Esophagus mucosa (tissue), 1 donor: ENCODE measurements at regions not wholly inside any gene's neighbourhood (a gene's known extent, or its start where the extent isn't known, plus 50 kb on each side); places are given as distances from the start of the nearest gene placed in this dataset.
"Not testable (repeated sequence)": the region's sequence is repeated elsewhere in the genome, so short reads cannot be mapped to it uniquely, and the experiment has no call there.

Experiments used
- ATAC-seq: fragments of 200-7000 bp; cut with Tn5 transposase; one replicate; pipeline ENCODE4 v1.9.1; 2020
- donor health status: DM: yes; HTN: yes; CAD: no.

GRCh38 chr16:22722551-22723541, 91.1 kb upstream of the HS3ST2 start:
- not testable (repeated sequence) for ATAC-seq

DNA sequence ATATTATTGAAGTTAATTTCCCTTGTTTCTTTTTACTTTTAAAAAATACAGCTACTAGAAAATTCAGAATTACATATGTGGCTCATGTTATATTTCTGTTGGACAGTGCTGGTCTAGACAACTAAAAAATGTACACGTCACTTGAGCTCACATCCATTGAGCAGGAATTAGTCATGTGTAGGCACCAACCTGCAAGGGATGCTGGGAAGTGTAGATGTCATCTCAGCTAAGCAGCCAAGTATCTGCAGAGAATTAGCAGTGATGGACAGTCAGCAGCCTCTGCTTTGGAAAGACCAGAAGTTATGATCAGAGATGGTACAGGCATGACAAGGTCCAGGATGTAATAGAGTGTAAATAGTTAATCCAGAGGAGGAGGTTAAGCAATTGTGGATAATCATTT, 87.1 kb upstream of the HS3ST2 start:
- no peak for ATAC-seq

GRCh38 chr16:22727285-22728166, 86.4 kb upstream of the HS3ST2 start:
- ATAC-seq, result no peak

- no peak for ATAC-seq
Measured at GRCh38 chr16:22728167-22728836, 85.7 kb upstream of the HS3ST2 start.

DNA sequence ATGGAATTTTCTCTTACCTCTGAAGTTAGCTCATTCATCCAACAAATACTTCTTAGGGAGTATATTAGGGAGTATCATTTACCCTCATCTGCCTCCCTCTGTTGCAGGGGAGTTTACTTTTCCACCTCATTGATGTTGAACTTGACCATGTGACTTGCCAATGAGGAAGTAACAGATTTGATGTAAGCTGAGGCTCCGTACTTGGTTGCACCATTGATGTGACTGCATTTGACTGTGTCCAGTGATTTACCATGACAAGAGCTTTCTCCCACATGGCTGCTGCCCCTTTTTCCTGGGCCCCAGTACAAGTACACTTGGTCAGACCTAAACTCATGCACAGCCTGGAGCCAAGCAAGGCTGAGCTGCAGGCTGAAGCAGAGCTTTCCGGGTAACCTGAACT, 81.6 kb upstream of the HS3ST2 start:
- ATAC-seq, result no peak

- no peak for ATAC-seq
Measured at GRCh38 chr16:22732959-22733358, 81.0 kb upstream of the HS3ST2 start.

DNA sequence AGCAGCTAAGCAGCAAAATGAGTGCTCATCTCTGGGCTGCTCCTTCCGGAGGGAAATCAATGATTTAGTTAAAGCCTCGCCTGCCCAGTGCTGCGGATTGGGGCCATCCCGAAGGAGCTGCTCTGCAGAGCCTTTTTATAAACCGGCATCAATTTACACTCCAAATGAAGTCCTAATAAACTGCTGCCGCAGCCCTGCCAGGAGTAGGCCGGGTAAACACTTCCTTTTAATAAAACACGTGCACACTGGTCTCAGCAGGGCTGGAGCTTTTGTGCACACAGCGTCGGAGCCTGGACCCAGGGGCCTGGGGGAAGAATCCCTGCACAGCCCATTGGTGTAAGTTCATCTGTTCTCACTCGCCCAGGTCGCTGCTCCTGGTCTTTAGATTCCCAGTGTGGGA, 79.6 kb upstream of the HS3ST2 start:
- ATAC-seq, result no peak

- no peak for ATAC-seq
Measured at GRCh38 chr16:22736791-22737190, 77.2 kb upstream of the HS3ST2 start.

GRCh38 chr16:22739077-22739476, 74.9 kb upstream of the HS3ST2 start:
- no peak for ATAC-seq

DNA sequence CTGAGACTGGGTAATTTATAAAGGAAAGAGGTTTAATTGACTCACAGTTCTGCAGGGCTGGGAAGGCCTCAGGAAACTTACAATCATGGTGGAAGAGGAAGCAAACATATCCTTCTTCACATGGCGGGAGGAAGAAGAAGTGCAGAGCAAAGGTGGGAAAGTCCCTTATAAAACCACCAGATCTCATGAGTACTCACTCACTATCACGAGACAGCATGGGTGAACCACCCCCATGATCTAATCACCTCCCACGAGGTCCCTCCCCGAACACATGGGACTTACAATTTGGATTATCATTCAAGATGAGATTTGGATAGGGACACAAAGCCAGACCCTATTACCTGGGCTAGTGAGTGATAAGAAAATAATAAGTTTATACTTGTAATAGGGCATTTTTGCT, 70.6 kb upstream of the HS3ST2 start:
- no peak for ATAC-seq

DNA sequence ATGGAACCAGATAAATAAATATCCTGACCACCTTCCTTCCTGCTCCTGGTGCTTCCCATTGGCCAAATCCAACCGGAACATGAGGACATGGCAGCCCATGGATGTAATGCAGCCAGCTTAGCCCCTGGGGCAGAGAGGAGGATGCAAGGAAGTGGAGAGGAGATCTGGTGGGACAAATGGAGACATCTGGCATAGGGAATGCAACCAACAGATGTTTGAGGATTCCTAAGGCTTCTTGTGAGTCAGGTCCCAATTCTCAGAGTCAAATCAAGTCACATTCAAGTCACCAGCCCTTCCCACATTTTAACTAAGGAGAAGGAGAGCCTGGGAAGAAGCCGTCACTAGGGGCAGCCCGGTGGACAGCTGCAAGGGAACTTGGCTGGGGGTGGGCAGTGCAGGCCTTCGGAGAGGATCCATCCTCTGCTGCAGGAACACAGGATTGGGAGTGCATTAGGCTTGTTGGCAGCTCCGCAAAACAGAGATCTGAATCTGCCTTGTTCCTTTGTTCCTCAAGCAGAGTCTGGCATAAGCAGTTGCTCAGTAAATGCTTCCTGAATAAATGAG, 62.8 kb upstream of the HS3ST2 start:
- ATAC-seq, result no peak

GRCh38 chr16:22751685-22752084, 62.3 kb upstream of the HS3ST2 start:
- ATAC-seq, result no peak

DNA sequence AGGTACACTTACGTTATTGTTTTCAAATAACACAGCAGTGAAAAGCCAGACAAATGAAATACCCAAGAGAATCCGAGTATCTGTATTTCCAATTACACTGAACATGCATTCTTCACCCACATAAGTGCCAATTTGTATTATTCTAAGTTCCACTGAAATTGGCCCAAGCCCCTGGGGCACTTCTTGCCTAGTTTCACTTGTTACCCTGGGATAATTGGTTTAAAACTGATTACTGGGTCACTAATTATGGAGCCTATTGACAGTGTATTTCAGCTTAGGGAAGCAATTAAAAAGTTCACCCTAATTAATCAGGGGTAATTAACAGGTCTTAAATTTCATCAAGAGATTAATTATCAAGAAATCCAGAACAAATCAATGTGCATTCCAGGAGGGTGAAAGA, 60.5 kb upstream of the HS3ST2 start:
- ATAC-seq, result no peak

- ATAC-seq, result no peak
Measured at GRCh38 chr16:22754577-22754976, 59.4 kb upstream of the HS3ST2 start.

GRCh38 chr16:22757202-22757601, 56.8 kb upstream of the HS3ST2 start:
- no peak for ATAC-seq

- no peak for ATAC-seq
Measured at GRCh38 chr16:22762486-22762885, 51.5 kb upstream of the HS3ST2 start.

GRCh38 chr16:22763437-22764080, 50.4 kb upstream of the HS3ST2 start:
- no peak for ATAC-seq
